GM21367 (cell line): ENCODE measurements at regions not wholly inside any gene's neighbourhood (a gene's known extent, or its start where the extent isn't known, plus 50 kb on each side); places are given as distances from the start of the nearest gene placed in this dataset.

ENCODE experiments used
- ATAC-seq: cut with Tn5 transposase; IDR thresholded peaks from one replicate; pipeline ENCODE4 v1.9.1; 2021; ENCODE audit not compliant: unreplicated experiment

DNA sequence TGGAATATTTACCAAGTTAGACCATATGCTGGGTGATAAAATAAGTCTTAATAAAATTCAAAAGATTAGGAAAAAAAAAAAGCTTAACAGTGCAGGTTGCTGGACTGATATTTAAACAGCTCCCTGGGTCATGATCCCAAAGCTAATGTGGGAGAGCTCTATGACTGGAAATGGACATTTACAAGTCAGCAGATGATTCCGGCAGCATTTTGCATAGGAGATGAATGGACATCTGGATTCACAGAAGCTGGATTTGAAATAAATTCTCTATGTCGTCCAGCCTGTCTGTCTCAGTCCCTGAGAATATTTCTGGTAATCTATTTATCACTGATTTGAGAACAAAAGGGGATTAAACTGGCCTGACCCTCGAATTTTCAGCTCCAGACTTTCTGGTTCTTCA is 52.3 kb upstream of the KLHL25 start:
- ATAC-seq, result no peak

DNA sequence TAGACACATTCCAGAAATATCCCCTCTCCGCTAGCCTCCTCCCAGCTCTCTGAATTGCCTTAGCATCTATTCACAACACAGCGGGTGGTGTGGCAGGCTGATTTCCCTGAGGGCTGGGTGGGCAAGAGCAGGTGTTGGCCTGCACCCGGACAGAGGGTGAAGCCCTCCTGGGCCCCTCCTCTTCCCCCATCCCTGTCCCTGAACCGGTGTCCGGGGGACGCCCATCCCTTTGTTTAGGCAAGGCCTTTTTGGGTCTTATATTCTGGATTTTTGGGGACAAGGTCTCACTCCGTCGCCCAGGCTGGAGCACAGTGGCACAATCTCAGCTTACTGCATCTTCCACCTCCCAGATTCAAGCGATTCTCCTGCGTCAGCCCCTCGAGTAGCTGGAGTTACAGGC is 55.2 kb upstream of the KLHL25 start:
- ATAC-seq, result no peak

DNA sequence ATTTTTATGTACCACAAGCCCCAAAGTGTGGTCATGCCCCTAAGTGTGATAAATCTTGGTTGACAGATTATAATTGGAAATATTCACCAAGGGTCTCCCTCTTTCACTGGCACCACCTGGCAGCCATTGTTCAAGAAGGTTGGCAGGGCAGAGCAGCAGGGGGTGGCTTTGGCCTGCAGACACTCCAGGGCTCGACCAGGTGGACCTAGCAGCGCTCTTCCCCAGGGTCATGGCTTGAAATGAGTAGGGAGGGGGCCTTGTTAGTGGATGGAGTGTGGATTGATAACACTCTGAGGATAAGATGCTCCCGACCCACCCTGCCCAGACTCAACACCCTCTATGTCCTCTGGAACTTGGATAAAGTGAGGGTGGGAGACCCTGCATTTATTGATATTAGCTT is 58.2 kb upstream of the KLHL25 start:
- no peak for ATAC-seq

DNA sequence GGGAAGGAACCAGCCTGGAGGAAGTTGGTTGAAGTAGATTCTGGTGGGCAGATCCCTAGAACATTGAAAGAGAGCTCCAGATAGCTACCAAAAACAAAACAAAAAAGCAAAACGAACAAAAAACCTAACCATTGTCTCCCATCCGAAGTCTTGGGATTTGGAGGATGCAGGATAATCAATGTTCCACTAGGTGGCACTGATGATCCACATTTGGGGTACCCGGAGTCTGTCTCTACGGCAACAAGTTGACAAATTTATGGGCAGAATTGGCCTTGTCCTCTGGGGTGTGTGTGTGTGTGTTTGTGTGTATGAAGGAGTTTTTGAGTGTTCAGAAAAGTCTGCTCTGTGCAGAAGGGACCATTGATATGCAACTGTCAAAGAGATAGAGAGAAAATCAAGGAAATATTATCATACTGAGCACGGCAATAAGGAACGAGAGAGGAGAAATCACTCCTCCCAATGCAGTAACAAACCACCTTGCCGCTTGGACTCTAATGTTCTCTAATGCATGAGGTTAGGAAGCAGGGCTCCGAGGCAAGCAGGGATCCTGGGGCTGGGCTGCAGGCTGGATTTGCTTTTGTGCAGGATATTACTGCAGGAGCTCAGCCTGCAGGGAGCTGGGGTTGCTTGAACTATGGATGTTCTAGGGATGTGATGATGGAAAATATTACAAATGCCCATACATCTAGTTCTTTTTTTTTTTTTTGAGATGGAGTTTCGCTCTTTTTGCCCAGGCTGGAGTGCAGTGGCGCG is 59.8 kb upstream of the KLHL25 start:
- ATAC-seq, result peak; percentile 61

DNA sequence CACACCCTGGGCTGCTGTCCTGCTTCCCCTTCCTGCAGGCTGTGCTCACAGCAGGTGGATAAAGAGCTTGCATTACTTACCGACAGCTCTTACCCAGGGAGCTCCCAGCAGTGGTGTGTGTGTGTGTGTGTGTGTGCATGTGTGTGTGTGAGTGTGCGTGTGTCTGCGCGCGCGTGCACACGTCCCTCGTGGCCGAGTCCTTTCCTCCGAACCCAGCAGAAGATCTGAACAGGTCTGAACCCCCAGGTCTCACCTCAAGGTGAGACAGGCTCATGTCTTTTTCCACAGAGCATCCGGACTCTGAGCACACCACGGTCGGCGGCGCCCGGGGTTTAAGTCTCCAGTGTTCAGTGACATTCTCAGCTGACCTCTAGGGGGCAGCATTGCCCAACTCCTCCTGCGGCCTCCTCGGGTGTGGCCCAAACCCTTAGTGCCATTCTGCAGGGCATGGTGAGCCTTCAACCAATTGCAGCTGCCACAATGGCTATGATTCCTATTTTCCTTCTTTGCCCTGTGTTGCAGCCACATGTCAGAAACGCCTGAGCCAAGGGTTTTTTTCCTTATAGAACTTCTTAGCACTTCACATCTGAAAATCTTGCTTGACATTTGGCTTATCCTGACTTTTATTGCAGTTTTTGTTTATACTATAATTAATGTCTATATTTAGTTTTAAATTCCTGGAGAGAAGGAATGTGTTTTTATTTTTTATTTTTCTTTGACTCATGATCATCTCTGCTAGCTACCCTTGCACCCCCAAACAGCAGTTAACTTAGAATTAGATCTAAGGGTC is 64.1 kb upstream of the KLHL25 start:
- ATAC-seq, result peak; percentile 92

DNA sequence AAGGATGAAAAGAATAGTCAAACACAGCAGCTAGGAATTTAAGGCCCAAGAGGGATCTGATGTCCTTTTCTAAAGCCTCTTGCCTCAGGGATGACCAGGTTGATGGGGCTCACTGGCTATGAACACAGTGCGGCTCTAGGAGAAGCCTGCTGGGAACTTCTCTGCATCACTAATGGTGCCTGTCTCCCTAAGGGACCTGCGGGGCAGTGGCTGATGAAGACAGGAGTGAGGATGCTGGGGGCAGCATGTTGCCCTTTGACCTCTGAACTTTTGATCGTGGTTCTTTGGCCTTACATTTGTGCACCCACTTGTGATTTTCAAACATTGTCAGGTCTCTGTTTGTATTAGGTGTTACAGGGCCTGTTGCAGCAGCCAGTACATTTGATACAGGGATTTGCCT is 64.9 kb upstream of the KLHL25 start:
- no peak for ATAC-seq

DNA sequence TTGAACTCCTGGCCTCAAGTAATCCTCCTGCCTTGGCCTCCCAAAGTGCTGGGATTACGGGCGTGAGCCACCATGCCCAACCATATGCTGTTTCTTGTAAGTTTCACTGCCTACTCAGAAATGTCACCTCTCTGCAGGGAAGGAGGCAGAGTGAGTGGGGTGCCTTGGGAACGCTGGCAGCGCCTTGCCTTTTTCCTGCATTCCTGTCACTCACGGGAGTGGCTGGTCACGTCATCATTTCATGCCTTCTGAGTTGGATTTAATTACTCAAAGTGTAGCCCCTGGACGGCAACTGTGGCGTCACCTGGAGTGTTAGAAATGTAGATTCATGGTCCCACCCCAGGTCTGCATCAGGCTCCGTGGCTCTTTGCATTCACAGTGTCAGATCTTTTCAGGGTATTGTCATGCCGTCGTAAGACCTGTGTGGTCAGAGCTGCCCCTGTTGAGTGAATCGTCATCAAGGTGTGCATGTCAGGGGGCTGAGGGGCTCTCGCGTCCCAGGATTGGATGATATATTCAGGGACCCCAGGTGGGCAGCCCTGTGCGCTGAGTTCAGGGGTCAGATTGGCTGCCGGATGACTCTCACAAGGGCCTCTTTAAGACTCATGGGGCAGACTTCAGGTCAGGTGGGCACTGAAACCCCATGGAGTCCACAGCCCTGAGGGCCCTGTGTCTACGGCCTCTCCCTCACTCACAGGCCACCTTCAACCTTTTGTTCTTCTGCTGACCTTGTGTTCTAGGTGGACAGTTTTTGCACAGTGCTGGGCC is 65.9 kb upstream of the KLHL25 start:
- ATAC-seq, result no peak

DNA sequence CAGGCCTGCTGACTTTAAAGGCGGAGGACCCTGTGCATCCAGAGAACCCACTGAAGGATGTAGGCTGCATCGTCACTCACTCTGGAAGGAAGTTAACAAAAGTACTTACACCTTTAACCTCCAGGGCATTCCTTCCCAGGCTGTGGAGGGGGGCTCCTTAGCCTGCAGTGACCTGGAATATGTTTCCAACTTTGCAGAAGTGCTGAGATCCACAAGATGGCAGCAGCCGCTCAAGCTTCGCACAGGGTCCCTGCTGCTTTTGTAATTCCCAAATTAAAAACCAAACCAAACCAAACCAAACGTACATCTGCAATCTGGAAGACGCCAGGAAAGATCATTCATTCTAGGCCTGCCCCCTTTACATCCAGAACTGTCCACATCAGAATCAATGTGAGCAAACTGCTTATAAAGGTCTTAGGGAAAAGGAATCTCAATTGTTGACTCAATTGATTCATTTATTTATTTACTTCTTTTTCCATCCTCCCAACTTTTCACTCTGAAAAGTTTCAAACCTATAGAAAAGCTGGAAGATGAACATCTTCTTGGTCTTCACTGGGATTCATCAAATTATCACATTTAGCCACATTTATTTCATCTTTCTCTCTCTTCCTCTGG is 70.5 kb upstream of the KLHL25 start:
- no peak for ATAC-seq

DNA sequence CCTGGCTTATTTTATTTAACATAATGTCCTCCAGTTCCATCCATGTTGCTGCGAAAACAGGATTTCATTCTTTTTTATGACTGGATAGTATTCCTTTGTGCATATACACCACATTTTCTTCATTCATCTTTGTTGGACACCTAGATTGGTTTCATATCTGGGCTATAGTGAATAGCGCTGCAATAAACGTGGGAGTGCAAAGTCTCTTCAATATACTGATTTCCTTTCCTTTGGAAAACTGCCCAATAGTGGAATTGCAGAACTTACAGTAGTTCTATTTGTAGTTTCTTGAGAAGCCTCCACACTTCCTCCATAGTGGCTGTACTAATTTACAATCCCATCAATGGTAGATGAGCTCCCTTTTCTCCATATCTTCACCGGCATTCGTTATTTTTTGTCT is 72.5 kb upstream of the KLHL25 start:
- no peak for ATAC-seq

DNA sequence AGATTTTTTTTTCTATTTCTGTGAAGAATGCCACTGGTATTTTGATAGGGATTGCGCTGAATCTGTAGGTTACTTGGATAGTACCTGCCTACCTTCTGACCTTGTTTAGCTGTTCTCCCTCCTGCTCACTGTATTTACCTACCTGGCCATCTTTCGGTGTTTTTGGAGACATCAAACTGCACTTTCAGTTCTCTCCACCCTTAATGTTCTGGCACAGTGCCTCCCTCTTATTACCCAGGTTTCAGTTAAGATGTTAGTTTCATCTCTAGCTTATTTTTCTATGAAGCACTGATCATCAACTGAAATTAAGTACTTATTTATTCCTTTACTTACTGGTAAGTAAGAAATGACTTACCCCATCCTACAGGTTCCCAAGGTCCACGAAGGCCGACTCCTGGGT is 74.4 kb upstream of the KLHL25 start:
- ATAC-seq, result no peak

DNA sequence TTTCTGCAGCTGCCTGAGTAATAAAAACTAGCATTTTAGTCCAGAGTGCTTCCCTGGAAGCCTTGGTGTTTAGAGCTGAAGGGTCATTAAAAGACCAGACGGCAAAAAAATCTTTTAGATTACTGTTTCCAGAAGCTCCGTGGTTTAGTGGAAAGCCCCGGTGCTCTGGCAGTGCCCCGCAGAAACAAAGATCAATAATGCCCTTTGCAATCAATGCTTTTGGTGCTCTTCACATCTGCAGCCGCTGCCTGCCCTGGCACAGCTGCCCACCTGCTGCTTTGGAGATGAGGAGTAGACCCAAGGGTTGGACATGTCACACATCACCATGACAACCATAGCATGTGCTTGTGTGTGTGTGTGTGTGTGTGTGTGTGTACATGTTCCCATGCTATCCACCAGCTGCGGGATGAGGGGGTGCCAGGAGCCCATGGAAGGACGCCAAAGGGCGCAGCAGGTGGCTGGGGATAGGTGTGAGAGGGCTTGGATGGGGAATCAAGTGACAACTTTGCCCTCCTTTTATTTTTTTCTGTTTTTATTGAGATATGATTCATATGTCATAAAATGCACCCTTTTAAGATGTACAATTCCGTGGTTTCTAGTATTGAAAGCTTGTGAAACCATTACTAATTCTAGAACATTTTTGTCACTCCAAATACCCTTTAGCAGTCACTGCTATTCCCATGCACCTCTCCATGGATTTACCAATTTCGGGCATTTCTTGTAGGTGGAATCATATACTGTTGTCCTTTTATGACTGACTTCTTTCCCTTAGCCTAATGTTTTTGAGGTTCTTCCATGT is 75.7 kb upstream of the KLHL25 start:
- ATAC-seq, result no peak

DNA sequence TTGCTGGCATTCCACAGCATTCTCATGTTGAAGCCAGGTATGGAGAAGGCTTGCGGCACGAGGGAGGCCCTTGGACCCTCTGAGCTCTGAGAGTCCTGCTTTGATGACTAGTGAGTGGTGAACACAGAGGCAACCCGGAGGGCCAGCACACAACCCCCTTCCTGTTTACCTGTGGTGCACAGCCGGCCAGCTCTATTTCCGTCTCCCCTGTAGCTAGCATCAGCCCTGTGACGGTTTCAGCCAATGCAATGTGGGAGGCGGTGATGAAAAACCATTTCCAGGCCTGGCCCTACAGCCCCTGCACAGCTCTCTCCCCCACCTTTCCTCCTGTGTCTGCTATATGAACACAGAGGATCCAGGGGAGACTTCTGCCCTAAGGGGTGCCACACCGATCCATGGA is 76.8 kb upstream of the KLHL25 start:
- no peak for ATAC-seq

DNA sequence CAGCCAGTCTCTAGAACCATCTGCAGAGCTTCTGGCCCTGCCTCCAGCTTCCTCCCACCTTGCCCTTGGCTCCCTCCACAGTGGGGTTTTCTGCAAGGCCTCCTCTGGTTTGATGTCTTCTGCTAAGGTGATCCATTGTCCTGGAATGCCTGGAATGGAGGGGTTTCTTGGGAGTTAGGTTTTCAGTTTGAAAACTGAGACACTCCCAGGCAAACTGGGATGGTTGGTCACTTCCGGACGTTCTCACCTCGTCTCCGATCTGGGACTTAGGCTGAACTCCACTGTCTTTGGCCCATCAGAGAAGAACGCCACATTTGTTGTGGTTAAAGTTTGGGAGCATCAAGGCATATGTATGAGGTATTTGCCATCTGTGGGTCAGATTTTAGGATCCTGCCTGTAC is 77.4 kb upstream of the KLHL25 start:
- no peak for ATAC-seq

DNA sequence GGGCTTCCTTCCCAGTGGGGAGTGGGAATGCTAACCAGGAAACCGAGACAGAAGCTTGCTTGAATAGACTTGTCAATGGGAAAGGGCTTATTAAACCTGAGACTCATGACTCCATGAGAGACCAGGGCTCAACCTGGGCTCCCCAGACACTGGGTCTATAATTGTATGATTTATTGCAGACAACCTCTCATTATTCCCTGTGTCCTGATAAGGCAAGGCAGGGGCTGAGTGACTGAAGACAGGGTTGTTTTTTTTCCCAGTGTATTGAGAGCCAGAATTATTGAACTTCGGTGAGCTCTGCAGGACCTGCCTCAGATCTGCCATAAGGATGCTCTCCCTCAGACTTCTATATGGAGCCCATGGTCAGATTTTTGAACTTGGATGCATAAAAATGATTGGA is 79.5 kb upstream of the KLHL25 start:
- no peak for ATAC-seq

DNA sequence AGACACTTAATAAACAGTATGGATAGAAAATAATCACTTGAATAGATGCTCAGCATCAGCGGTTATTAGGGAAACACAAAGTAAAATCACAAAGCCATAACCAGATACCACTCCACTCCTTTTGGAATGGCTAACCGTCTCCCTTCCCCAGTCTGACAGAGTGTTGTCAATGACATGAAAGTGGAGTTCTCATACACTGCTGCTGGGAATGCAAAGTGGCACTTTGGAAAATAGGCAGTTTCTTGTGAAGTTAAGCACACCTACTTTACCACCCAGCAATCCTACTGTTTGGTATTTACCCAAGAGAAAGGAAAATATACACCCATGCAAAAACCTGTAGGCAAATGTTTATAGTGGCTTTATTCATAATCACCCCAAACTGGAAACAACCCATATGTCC is 81.0 kb upstream of the KLHL25 start:
- no peak for ATAC-seq

DNA sequence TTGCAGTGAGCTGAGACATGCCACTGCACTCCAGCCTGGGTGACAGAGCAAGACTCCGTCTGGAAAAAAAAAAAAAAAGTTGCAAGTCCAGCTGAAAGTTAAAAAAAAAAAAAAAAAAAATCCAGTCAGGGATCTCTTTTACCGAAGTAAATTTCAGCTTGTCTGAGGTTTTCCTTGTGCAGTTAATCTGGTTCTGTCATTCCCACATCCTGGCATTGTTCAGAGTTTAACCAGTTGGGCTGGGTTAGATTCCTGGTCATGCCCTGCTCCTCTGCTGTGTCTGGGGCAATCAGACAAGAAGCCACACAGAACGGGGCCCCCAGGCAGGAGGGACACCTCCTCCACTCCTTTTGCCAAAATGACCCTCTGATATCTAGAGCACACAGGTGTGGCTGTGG is 84.1 kb upstream of the KLHL25 start:
- no peak for ATAC-seq

DNA sequence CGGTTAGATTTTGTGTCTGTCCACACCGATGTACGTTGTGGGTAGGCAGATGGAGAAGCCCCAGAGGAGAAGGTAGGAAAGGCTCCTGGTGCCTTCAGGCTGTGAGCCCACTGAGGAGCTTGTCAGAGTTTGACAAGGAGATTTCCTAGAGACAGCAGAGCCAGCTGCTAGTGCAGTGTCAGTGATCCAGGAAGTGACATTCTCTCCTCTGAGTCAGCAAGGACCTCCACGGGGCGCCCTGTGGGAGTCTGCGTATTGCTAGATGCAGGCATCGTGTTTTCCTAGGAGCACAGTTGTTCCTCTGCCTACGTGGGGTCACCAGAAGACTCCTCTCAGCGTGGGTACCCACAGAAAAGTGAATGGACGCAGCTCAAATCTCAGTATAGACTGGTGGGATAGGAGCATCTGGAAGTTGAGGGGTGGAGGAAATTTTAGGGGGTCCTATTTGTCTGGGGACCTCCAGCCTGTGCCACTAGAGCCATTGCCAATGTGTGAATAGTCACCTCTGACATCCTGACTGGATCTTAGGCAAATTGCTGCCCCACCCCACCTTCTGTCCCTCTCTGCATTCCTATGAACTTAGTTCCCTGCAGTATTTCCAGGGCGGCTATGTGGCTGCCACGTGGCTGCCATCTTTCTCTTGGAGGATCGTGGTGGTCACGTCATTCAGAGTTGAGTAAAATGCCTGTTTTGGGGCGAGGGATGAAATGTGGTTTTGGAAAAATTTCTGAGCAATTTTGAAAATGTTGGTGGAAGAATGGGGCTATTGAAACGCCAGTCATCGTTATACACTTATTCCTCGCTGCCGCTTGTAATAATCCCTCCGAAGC is 84.8 kb upstream of the KLHL25 start:
- ATAC-seq, result no peak

DNA sequence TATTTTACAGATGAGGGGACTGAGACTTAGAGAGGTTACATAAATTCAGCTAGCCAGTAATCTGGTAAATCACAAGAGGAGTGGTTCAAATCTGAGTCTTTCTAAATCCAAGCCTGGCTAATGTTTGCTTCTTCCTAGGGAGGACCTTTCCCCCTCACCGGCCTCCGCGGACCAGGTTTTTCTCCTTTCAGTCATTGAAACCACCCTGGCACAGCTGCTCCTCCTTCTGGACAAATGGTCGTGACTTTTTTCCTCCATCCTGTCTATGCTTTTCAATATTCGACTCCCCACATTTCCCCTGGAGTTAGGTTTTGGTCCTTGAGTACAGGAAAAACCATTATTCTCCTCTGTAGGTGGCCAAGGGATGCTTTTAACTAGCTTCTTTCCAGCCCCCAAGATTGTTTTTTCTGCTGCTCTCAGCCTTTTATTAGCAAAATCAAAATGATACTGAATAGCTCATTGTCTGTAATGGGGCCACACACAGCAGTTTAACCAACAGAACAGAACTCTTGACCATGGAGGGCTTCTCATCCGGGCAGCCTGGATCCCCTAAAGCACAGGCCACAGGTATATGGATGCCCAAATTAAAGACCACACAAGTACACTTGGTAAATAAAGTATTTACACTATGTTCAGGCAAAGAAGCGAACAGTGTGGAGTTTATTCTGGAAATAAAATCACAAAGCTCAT is 85.9 kb upstream of the KLHL25 start:
- no peak for ATAC-seq

DNA sequence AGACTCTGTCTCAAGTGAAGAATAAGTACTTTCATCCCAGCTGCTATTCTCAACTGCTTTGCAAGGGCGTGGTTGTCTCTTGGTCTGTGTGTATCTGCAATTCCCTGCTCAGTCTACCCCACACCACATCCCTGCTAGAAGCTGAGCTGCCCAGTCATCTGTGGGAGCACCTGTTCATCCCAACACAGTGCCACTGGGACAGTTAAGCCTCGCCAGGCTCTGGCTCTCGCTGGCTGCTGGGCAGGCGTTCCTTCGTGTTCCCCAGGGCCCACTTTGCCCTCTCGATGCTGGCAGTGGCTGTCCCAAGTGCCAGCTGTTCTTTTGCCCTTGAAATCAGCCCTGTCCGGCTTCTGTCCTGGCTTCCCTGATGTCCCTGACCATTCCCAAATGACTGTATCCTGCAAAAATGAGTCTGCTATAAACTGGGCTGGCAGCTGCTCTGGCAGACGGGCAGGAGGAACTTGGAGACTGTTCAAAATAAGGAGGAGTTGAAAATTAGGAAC is 91.6 kb upstream of the KLHL25 start:
- no peak for ATAC-seq
